ENCODE measurements at regions not wholly inside any gene's neighbourhood (a gene's known extent, or its start where the extent isn't known, plus 50 kb on each side); places are given as distances from the start of the nearest gene placed in this dataset.

GRCh38 chr4:178070163-178070562 is 627.9 kb upstream of the AGA start:
- DNase-seq (ENCODE audit: low read depth, low spot score) (no peak), ATAC-seq (no peak)
- BruUV-seq (replicated peaks) = no TSS peak
- Histone ChIP-seq H3K27ac (ENCODE audit: low read depth, low read length) (no peak overlapping the region), H4K20me1 (ENCODE audit: insufficient read depth) (no peaks in the 10 kb centered on the region), H3K4me2 (ENCODE audit: low read length) (no peak overlapping the region), H3K4me3 (replicated peaks in 1 of 2; ENCODE audit: low read depth in 1 of 2, low read length in 2 of 2) (no peak overlapping the region), H2AFZ (ENCODE audit: low read depth, low read length, poor library complexity, severe bottlenecking) (no peak overlapping the region), H3K9me3 (ENCODE audit: control insufficient read depth in 1 of 2, insufficient read depth in 1 of 2, low read depth in 1 of 2, low read length in 2 of 2) (no peaks in the 10 kb centered on the region), H3K27me3 (ENCODE audit: insufficient read depth, low read length) (no peaks in the 10 kb centered on the region), H3K36me3 (ENCODE audit: control insufficient read depth in 1 of 2, insufficient read depth in 2 of 2, low read length in 2 of 2) (no peaks in the 10 kb centered on the region), H3K9me2 (ENCODE audit: insufficient read depth) (no peaks in the 10 kb centered on the region), H3K4me1 (ENCODE audit: control insufficient read depth in 1 of 2, insufficient read depth in 2 of 2, low read length in 2 of 2) (no peaks in the 10 kb centered on the region), H3K79me2 (ENCODE audit: insufficient read depth, low read length) (no peaks in the 10 kb centered on the region), H3K9ac (ENCODE audit: low read length) (no peak overlapping the region)
- POLR2A ChIA-PET = no interaction called here
- RAD21 ChIA-PET (ENCODE audit: low non-redundant PET in 1 of 2, low total read pairs in 2 of 2, uncharacterized antibody in 2 of 2, unreplicated experiment in 2 of 2) = no interaction called here
- TF ChIP-seq CTCF (IDR thresholded peaks at IDR 0.05 in 2 of 3, conservative IDR thresholded peaks at IDR 0.05 in 1 of 3; ENCODE audit: borderline replicate concordance in 1 of 3, insufficient read depth in 1 of 3, low read depth in 2 of 3, low read length in 2 of 3) = no peak
- TF ChIP-seq FOSL1 (IDR thresholded peaks at IDR 0.05; ENCODE audit: low read depth) = no peak
- no peak for TF ChIP-seq SRF (IDR thresholded peaks at IDR 0.05; ENCODE audit: low read depth)
- no peak for TF ChIP-seq YY1 (IDR thresholded peaks at IDR 0.05; ENCODE audit: extremely low read depth, insufficient replicate concordance, low read depth, low read length)
- no peak for TF ChIP-seq CBX3 (IDR thresholded peaks at IDR 0.05; ENCODE audit: low read depth)
- no peak for TF ChIP-seq JUND (IDR thresholded peaks at IDR 0.05)
- no peak for TF ChIP-seq ZNF274 (IDR thresholded peaks at IDR 0.05; ENCODE audit: low read depth, low read length)
- no peak for TF ChIP-seq SP1 (IDR thresholded peaks at IDR 0.05; ENCODE audit: low read depth)
- TF ChIP-seq POLR2A (IDR thresholded peaks at IDR 0.05; ENCODE audit: borderline replicate concordance, extremely low read depth, insufficient read depth, insufficient read length) = no peak
- TF ChIP-seq TCF7L2 (IDR thresholded peaks at IDR 0.05; ENCODE audit: borderline replicate concordance, extremely low read depth, insufficient read depth, insufficient read length) = no peak
- no peak for TF ChIP-seq ELF1 (IDR thresholded peaks at IDR 0.05; ENCODE audit: borderline replicate concordance, low read depth)
- TF ChIP-seq EZH2 (IDR thresholded peaks at IDR 0.05) = no peak
- no peak for TF ChIP-seq EZH2phosphoT487 (IDR thresholded peaks at IDR 0.05; ENCODE audit: borderline replicate concordance)
- TF ChIP-seq ZBTB33 (IDR thresholded peaks at IDR 0.05; ENCODE audit: extremely low read depth, insufficient replicate concordance, low read length) = no peak
- no peak for TF ChIP-seq RAD21 (IDR thresholded peaks at IDR 0.05; ENCODE audit: low read depth)
- no peak for TF ChIP-seq MAX (IDR thresholded peaks at IDR 0.05)
- no peak for TF ChIP-seq ATF3 (IDR thresholded peaks at IDR 0.05)
- TF ChIP-seq CEBPB (IDR thresholded peaks at IDR 0.05; ENCODE audit: low read depth) = no peak
- CTCF ChIA-PET = no interaction called here
- intact Hi-C loops (cut with micrococcal nuclease) = no loop called here

All from HCT116 (cell line).